Neural progenitor cell (in vitro differentiated cells): ENCODE measurements at regions not wholly inside any gene's neighbourhood (a gene's known extent, or its start where the extent isn't known, plus 50 kb on each side); places are given as distances from the start of the nearest gene placed in this dataset.

ENCODE experiments used
- DNase-seq: peaks from one replicate; pipeline ENCODE4 v3.0.0-alpha.2; 2016; ENCODE audit warnings: low spot score
- H2AFZ ChIP-seq: fragments of 200-600 bp; sonication (generic); replicated peaks from 2 replicates; pipeline ENCODE4 v1.6.1; 2016; ENCODE audit warnings: antibody characterized with exemption
- H3F3A ChIP-seq: fragments of 200-600 bp; sonication (generic); 2 replicates; pipeline ENCODE4 v1.6.1; 2016; ENCODE audit warnings: antibody characterized with exemption, low read depth
- H3K27ac ChIP-seq: fragments of 200-600 bp; sonication (generic); 2 replicates; pipeline ENCODE4 v1.5.1; 2016; ENCODE audit warnings: mild to moderate bottlenecking
- H3K27me3 ChIP-seq: fragments of 200-600 bp; sonication (generic); 2 replicates; pipeline ENCODE4 v1.6.1; 2016; ENCODE audit warnings: mild to moderate bottlenecking, moderate library complexity
- H3K36me3 ChIP-seq: fragments of 200-600 bp; sonication (generic); 2 replicates; pipeline ENCODE4 v1.5.1; 2016
- H3K4me1 ChIP-seq: fragments of 200-600 bp; sonication (generic); 2 replicates; pipeline ENCODE4 v1.6.1; 2016; ENCODE audit warnings: mixed run types
- H3K4me2 ChIP-seq: fragments of 200-600 bp; sonication (generic); 2 replicates; pipeline ENCODE4 v1.6.1; 2016
- H3K4me3 ChIP-seq: fragments of 200-600 bp; sonication (generic); 2 replicates; pipeline ENCODE4 v1.5.1; 2016
- H3K79me2 ChIP-seq: fragments of 200-600 bp; sonication (generic); 2 replicates; pipeline ENCODE4 v1.6.1; 2016; ENCODE audit warnings: low read depth
- H3K9ac ChIP-seq: fragments of 200-600 bp; sonication (generic); 2 replicates; pipeline ENCODE4 v1.6.1; 2016
- H3K9me3 ChIP-seq: fragments of 200-600 bp; sonication (generic); 2 replicates; pipeline ENCODE4 v1.5.1; 2016; ENCODE audit warnings: low read depth
- H4K20me1 ChIP-seq: fragments of 200-600 bp; sonication (generic); 2 replicates; pipeline ENCODE4 v1.6.1; 2016; ENCODE audit warnings: low read depth
- H3K27ac Mint-ChIP-seq: 3 replicates; pipeline ENCODE4 v1.8.0; 2021; ENCODE audit warnings: mixed read lengths
- H3K27me3 Mint-ChIP-seq: 2 replicates; pipeline ENCODE4 v1.8.0; 2022; ENCODE audit warnings: low read depth, mild to moderate bottlenecking, inconsistent platforms, moderate library complexity, mixed read lengths; ENCODE audit not compliant: insufficient read depth
- H3K36me3 Mint-ChIP-seq: 3 replicates; pipeline ENCODE4 v1.8.0; 2021; ENCODE audit warnings: mixed read lengths
- H3K4me1 Mint-ChIP-seq: 3 replicates; pipeline ENCODE4 v1.8.0; 2021; ENCODE audit warnings: mixed read lengths
- H3K4me3 Mint-ChIP-seq: 3 replicates; pipeline ENCODE4 v1.8.0; 2021; ENCODE audit warnings: mild to moderate bottlenecking, moderate library complexity, mixed read lengths
- H3K9me3 Mint-ChIP-seq: 3 replicates; pipeline ENCODE4 v1.8.0; 2020; ENCODE audit warnings: mixed read lengths
- EZH2 ChIP-seq: fragments of 200-600 bp; sonication (generic); IDR thresholded peaks from 2 replicates; pipeline ENCODE4 v1.6.1; 2017; ENCODE audit warnings: antibody characterized with exemption, mild to moderate bottlenecking, moderate library complexity
- EZH2phosphoT487 ChIP-seq: fragments of 200-600 bp; sonication (generic); IDR thresholded peaks from 2 replicates; pipeline ENCODE4 v1.6.1; 2017; ENCODE audit warnings: antibody characterized with exemption
- TF ChIP-seq, protein P1 (sequence below): fragments of 200-600 bp; sonication (generic); IDR thresholded peaks from 2 replicates; pipeline ENCODE4 v1.5.1; 2017; ENCODE audit warnings: antibody characterized with exemption, mild to moderate bottlenecking

DNA sequence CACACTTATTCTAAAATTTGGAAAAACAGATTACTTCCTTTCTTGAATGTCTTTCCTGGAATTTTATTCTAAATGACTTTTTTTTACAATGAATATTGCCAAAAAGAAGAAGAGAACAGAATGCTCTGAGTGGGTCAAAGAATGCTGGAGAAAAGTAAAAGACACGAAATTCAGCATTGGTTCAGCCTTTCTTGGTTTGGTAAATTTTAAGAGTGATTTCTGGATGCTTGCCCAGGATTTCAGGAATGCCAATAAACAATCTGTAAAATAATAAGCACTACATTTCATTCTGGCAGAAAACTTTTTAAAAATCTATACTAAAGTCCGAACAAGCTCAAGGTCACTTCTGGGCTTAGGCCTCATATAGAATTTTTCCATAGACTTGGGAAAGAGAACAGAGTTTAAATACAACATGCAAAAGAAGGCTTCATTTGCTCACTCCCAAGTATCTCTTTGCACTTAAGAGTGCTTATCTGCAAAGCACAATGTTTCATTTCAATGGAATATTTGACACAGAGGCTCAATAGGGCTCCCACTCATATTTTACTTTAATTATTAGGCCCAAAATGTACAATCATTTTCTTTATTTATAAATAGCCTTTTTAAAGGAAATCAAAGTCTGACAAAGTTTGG lies 359.5 kb upstream of the ANKRD30A start:
- Histone ChIP-seq H2AFZ (no peak overlapping the region), H3K4me1 (peaks cover 14% of the 10 kb centered on the region), H4K20me1 (no peaks in the 10 kb centered on the region), H3K36me3 (no peaks in the 10 kb centered on the region), H3K9me3 (no peaks in the 10 kb centered on the region), H3K9ac (no peak overlapping the region), H3K4me2 (peak overlapping the region; percentile 37), H3K27me3 (no peaks in the 10 kb centered on the region), H3K4me3 (no peak overlapping the region), H3F3A (no peaks in the 10 kb centered on the region), H3K27ac (no peak overlapping the region), H3K79me2 (no peaks in the 10 kb centered on the region)
- no peak for DNase-seq
- Mint-ChIP-seq H3K4me1 (peaks cover 11% of the 10 kb centered on the region), H3K4me3 (no peak overlapping the region), H3K36me3 (no peaks in the 10 kb centered on the region), H3K27me3 (no peaks in the 10 kb centered on the region), H3K9me3 (no peaks in the 10 kb centered on the region), H3K27ac (no peak overlapping the region)
- TF ChIP-seq EZH2phosphoT487: no peak
- TF ChIP-seq, protein P1, sequence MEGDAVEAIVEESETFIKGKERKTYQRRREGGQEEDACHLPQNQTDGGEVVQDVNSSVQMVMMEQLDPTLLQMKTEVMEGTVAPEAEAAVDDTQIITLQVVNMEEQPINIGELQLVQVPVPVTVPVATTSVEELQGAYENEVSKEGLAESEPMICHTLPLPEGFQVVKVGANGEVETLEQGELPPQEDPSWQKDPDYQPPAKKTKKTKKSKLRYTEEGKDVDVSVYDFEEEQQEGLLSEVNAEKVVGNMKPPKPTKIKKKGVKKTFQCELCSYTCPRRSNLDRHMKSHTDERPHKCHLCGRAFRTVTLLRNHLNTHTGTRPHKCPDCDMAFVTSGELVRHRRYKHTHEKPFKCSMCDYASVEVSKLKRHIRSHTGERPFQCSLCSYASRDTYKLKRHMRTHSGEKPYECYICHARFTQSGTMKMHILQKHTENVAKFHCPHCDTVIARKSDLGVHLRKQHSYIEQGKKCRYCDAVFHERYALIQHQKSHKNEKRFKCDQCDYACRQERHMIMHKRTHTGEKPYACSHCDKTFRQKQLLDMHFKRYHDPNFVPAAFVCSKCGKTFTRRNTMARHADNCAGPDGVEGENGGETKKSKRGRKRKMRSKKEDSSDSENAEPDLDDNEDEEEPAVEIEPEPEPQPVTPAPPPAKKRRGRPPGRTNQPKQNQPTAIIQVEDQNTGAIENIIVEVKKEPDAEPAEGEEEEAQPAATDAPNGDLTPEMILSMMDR: no peak
- TF ChIP-seq EZH2: no peak

DNA sequence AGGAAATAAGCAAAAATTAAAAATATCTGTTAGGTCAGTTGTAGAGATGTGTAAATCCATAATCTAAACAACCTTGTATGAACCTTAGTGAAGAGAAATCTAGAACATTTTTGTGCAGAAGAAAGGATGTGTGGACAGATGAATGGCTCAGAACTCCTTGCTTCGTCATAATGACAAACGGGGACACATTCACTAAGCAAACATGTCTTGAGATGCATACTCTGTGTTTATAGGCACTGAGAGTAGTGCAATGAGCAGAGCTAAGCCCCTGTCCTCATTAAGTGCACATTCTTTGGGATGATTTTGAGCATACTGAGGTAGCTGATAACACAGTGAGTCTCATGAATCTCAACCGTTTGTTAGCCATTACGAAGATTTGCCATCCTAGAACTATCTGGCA lies 360.6 kb upstream of the ANKRD30A start:
- no peaks in the 10 kb centered on the region for H4K20me1 ChIP-seq
- no peak overlapping the region for H3K4me3 Mint-ChIP-seq
- no peaks in the 10 kb centered on the region for H3F3A ChIP-seq
- H3K9me3 Mint-ChIP-seq: no peaks in the 10 kb centered on the region
- H3K4me1 ChIP-seq: peaks cover 14% of the 10 kb centered on the region
- no peak overlapping the region for H3K27ac ChIP-seq
- H3K4me1 Mint-ChIP-seq: peaks cover 11% of the 10 kb centered on the region
- no peak overlapping the region for H3K27ac Mint-ChIP-seq
- DNase-seq: no peak
- H3K4me3 ChIP-seq: no peak overlapping the region
- H3K9ac ChIP-seq: no peak overlapping the region
- no peaks in the 10 kb centered on the region for H3K36me3 ChIP-seq
- H2AFZ ChIP-seq: no peak overlapping the region
- H3K27me3 Mint-ChIP-seq: no peaks in the 10 kb centered on the region
- no peaks in the 10 kb centered on the region for H3K79me2 ChIP-seq
- no peaks in the 10 kb centered on the region for H3K36me3 Mint-ChIP-seq
- H3K4me2 ChIP-seq: no peak overlapping the region
- TF ChIP-seq EZH2phosphoT487: no peak
- TF ChIP-seq, protein P1: no peak
- H3K9me3 ChIP-seq: no peaks in the 10 kb centered on the region
- H3K27me3 ChIP-seq: no peaks in the 10 kb centered on the region

DNA sequence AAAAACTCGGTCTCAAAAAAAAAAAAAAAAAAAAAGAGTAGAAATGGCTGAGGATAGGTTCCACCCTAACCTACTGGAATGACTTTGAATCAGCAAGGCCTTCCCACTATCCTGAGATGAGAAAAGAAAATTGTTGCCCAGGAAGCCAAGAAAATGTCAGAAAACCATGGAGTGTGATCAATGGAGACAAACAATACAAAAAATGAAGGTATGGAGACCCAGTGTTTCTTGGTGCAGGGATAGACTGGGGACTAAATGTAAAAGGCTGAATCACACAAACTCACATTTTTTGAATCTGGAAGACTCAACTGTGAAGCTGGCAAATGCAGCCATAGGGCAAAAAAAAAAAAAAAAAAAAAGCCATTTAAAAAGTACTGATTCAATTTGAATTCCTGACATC lies 364.3 kb upstream of the ANKRD30A start:
- no peak overlapping the region for H2AFZ ChIP-seq
- H3K4me3 ChIP-seq: no peak overlapping the region
- H3K27ac Mint-ChIP-seq: no peak overlapping the region
- no peaks in the 10 kb centered on the region for H3K36me3 Mint-ChIP-seq
- no peaks in the 10 kb centered on the region for H3F3A ChIP-seq
- H3K9me3 ChIP-seq: no peaks in the 10 kb centered on the region
- H3K4me2 ChIP-seq: no peak overlapping the region
- no peaks in the 10 kb centered on the region for H3K27me3 ChIP-seq
- H3K9ac ChIP-seq: no peak overlapping the region
- H3K4me1 Mint-ChIP-seq: peaks cover 4% of the 10 kb centered on the region
- H3K27ac ChIP-seq: no peak overlapping the region
- no peaks in the 10 kb centered on the region for H3K79me2 ChIP-seq
- no peaks in the 10 kb centered on the region for H3K9me3 Mint-ChIP-seq
- H3K27me3 Mint-ChIP-seq: no peaks in the 10 kb centered on the region
- TF ChIP-seq EZH2phosphoT487: no peak
- TF ChIP-seq, protein P1: no peak
- no peak for TF ChIP-seq EZH2
- H3K36me3 ChIP-seq: no peaks in the 10 kb centered on the region
- H3K4me3 Mint-ChIP-seq: no peak overlapping the region
- peaks cover 2% of the 10 kb centered on the region for H3K4me1 ChIP-seq
- no peaks in the 10 kb centered on the region for H4K20me1 ChIP-seq
- DNase-seq: no peak
